Stimulated activated CD4-positive, alpha-beta T cell treated with anti-CD3 and anti-CD28 coated beads, Interleukin-4, amount 100 ng/mL, for 1 hour (primary cell): ENCODE measurements at regions not wholly inside any gene's neighbourhood (a gene's known extent, or its start where the extent isn't known, plus 50 kb on each side); places are given as distances from the start of the nearest gene placed in this dataset.
"Not testable (repeated sequence)": the region's sequence is repeated elsewhere in the genome, so short reads cannot be mapped to it uniquely, and the experiment has no call there.

Experiments used
- DNase-seq: peaks from one replicate; pipeline ENCODE4 v3.0.0-alpha.2; 2020

GRCh38 chr12:127911291-127911690, 355.7 kb upstream of the TMEM132C start:
- no peak for DNase-seq

GRCh38 chr12:127912035-127912665, 354.8 kb upstream of the TMEM132C start:
- no peak for DNase-seq

GRCh38 chr12:127923501-127923900, 343.5 kb upstream of the TMEM132C start:
- DNase-seq, result no peak

- no peak for DNase-seq
These were observed 341.0 kb upstream of the TMEM132C start for GRCh38 chr12:127925971-127926370.

- no peak for DNase-seq
These were observed 338.8 kb upstream of the TMEM132C start for GRCh38 chr12:127928178-127928577.

- DNase-seq, result no peak
These were observed 338.1 kb upstream of the TMEM132C start for GRCh38 chr12:127928615-127929571.

- DNase-seq, result no peak
These were observed 336.8 kb upstream of the TMEM132C start for GRCh38 chr12:127930122-127930521.

GRCh38 chr12:127934409-127934808, 332.6 kb upstream of the TMEM132C start:
- DNase-seq, result no peak

GRCh38 chr12:127936463-127936862, 330.5 kb upstream of the TMEM132C start:
- DNase-seq, result no peak

- no peak for DNase-seq
These were observed 325.6 kb upstream of the TMEM132C start for GRCh38 chr12:127941332-127941731.

- no peak for DNase-seq
These were observed 324.0 kb upstream of the TMEM132C start for GRCh38 chr12:127942981-127943380.

- DNase-seq, result no peak
These were observed 323.3 kb upstream of the TMEM132C start for GRCh38 chr12:127943481-127944210.

- no peak for DNase-seq
These were observed 322.6 kb upstream of the TMEM132C start for GRCh38 chr12:127944211-127944899.

- no peak for DNase-seq
These were observed 309.8 kb upstream of the TMEM132C start for GRCh38 chr12:127957001-127957660.

- DNase-seq, result no peak
These were observed 304.7 kb upstream of the TMEM132C start for GRCh38 chr12:127962303-127962702.

- DNase-seq, result no peak
These were observed 303.0 kb upstream of the TMEM132C start for GRCh38 chr12:127963933-127964332.

- no peak for DNase-seq
These were observed 302.3 kb upstream of the TMEM132C start for GRCh38 chr12:127964717-127965116.

GRCh38 chr12:127966331-127966730, 300.6 kb upstream of the TMEM132C start:
- no peak for DNase-seq

- no peak for DNase-seq
These were observed 296.5 kb upstream of the TMEM132C start for GRCh38 chr12:127970491-127970890.

- DNase-seq, result no peak
These were observed 286.4 kb upstream of the TMEM132C start for GRCh38 chr12:127980585-127980984.

- no peak for DNase-seq
These were observed 285.1 kb upstream of the TMEM132C start for GRCh38 chr12:127981875-127982274.

- DNase-seq, result not testable (repeated sequence)
These were observed 283.7 kb upstream of the TMEM132C start for GRCh38 chr12:127983213-127983791.
